CD4-positive, alpha-beta T cell treated with Interleukin-17A for 1 hour (primary cell): ENCODE measurements at regions not wholly inside any gene's neighbourhood (a gene's known extent, or its start where the extent isn't known, plus 50 kb on each side); places are given as distances from the start of the nearest gene placed in this dataset.
"Not testable (repeated sequence)": the region's sequence is repeated elsewhere in the genome, so short reads cannot be mapped to it uniquely, and the experiment has no call there.

Experiments used
- DNase-seq: peaks from one replicate; pipeline ENCODE4 v3.0.0-alpha.2; 2020

DNA sequence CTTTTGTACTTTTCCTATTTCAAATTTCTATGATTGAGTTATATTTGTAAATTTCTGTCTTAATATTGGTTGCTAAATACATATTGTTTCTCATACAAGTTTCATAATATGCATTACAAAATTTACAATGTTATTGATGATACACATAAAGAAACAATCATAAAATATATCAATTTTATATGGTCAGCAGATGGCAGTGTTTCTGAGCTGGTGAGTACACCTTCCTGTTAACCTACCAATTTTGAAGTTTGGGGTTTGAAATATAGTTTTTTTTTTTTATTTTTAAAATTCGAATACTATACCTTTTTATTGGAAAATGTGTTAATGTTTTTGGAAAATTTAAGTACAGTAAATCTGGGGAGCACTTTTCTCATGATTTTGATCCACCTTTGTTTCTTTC, 1953.1 kb upstream of the ADGRL3 start:
- no peak for DNase-seq

DNA sequence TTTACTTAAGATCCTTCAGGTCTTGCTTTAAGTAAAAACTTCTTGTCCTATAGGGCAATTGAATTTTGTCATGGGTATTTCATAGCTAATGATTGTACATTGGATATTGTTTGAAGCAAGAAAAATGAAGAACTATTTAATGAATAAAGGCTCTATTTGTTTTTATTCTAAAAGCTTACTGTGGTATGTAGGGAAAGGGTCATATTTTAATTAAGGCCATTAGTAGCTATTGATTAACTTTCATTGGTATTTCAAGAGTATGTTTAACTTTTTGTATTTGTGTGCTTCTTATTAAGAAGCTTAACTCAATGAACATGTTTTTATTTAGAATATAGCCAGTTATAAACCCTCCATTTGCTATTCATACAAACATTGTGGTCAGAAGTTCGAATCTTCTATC, 1951.8 kb upstream of the ADGRL3 start:
- no peak for DNase-seq

DNA sequence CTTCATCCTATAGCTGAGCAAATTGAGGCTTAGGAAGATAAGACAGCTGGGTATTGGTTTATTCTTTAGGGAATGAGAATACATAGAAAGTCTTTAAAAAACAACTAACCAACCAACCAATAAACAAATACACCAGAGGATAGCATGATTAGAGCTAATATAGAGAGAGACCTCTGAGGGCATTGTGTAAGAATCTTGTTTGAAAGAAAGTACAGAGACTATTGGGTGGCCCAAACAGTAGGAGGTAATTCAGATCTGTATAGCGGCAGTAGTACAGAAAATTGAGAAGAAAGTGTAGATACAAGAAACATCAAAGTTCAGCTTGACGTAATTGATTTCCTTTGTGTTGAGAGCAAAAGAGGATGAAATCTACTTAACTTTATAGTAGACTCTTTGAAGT, 1951.0 kb upstream of the ADGRL3 start:
- no peak for DNase-seq

DNA sequence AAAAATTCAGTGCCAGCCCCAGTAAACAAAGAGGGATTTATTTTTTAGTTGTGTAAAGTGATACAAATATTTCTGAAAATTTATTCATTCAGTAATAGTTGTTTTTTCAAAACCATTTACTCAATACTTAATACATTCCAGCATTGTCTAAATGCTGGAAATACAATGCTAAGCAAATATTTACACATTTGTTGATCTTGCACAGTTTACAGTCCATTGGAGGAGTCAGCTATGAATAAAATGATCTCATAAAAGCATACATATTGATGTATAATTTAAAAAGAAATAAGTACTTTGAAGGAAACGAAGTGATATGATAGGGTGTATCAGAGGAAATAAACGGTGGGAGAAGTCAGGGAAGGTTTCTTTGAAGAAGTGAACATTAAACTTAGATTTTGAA, 1942.1 kb upstream of the ADGRL3 start:
- no peak for DNase-seq

DNA sequence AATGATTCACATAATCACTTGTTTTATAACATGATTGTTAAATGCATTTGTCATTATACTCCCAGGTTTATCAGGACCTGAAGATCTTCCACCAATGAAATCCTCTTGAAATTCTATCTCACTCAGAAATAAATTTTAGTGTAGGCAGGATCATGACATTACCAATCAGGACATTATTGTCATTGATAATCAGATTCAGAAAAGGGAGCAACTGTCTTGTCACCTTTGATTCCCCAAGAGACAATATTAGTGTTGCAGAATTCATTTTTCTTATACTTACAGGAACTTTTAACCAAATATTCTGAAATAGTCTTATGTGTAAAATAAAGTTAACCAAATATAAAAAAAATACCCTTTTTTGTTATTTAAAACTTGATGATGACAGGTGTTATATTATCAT, 1892.5 kb upstream of the ADGRL3 start:
- DNase-seq: no peak

DNA sequence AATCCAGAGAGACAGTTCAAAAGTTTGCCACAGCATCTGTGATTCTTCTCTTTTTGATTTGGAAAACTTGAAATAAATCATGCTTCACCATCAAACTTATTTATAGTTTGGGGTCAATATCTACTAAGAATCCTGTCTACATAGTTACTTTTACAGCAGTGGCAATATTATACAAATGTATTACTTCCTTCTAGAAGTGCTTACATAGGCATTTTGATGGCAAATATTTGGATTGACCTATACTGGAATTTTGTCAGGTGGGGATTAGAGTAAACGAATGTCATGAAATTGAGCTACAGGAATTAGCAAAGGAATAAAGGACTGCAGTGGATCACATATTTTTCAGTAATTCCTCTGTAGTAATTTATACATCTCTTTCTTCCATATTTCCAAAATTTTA, 1885.5 kb upstream of the ADGRL3 start:
- DNase-seq: no peak

DNA sequence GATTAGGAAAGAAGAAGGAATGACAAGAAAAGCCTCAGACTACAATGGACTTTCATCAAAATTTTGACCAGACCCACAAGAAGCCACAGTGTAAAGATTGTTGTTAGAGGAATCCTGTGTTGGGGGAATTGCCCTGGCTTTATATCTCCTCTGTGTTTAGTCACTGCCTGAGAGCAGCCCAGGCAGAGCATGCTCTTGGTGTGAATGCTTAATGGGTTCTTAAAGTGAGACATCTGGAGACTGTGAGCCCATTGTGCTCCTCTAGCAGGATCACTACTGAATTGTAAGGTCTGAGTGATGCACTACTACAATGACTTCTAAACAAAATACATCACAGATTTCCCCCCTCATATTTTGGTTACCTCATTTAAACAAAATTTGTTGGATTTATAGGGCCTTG, 1860.5 kb upstream of the ADGRL3 start:
- no peak for DNase-seq

DNA sequence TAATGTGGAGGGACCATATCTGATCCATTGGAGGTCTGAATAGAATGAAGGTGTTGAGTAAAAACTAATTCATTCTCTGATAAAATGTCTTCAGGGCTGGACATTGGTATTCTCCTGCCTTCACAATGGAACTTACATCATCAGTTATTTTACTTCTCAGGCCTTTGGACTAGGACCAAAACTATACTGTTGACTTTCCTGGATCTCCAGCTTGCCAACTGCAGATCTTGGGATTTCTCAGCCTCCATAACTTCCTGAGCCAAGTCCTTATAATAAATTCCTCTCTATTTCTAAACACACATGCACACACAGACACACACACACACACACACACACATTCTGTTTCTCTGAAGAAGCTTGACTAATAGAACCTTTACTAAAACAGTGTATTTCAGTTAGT, 1858.6 kb upstream of the ADGRL3 start:
- DNase-seq: no peak

DNA sequence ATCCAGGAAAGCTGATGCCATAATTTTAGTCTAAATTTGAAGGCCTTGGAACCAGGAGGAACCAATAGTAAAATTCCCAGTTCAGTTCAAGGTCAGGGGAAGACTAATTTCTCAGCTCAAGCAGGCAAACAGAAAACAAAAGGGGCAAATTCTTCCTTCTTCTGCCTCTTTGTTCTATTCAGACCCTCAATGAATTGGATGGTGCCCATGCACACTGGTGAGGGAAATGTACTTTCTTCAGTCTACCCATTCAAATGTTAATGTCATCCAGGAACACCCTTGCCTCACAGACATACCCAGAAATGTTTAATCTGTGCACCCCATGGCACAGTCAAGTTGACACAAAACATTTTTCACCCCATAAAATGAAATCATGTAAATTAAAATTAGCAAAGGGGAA, 1851.2 kb upstream of the ADGRL3 start:
- no peak for DNase-seq

DNA sequence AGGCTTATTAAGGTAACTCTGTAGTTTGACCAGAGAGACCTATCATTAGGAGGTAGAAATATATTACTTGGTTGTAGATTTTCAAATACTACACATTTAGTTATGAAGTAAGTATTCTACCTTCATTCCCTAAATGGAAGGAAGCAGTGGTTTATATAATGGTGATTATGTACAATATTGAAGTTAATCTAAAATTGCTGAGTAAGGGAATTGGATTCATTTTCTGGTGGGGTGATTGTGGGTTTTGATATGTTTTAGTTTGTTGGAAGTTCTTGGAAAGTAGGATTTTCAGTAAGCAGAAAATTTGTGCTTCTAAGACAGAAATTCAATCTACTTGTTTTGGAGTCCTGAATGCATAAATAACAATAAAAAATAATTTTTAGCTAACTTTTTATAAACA, 1830.9 kb upstream of the ADGRL3 start:
- no peak for DNase-seq

DNA sequence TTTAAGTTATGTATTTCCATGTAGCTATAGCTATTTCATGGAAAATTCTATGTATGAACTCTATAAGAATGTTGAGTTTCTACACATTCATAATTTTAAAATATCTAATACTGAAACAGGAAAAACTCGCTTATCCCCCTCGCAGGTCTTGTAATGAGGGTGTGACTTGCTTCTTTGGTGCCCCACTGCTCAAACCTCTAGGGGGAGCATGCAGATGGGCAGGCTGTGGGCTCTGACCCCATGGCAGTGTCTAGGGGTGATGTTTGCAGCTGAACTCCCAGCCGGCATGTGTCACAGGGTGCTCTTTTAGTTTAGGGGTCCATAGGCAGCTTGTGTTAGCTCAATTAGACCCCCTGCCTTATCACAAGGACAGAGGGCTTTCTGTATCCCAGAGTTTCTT, 1825.7 kb upstream of the ADGRL3 start:
- no peak for DNase-seq

DNA sequence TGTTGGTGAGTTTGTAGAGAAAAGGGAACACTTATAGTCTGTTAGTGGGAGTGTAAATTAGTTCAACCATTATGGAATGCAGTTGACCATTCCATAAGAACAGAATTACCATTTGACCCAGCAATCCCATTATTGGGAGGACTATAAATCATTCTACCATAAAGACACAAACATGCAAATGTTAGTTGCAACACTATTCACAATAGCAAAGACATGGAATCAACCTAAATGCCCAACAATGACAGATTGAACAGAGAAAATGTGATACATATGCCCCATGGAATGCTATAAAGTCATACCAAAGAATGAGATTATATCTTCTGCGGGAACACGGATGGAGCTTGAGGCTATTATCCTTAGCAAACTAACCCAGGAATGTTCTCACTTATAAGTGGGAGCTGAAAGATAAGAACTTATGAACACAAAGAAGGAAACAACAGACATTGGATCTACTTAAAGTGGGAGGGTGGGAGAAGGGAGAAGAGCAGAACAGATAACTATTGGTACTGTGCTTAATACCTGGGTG, 1819.2 kb upstream of the ADGRL3 start:
- no peak for DNase-seq

DNA sequence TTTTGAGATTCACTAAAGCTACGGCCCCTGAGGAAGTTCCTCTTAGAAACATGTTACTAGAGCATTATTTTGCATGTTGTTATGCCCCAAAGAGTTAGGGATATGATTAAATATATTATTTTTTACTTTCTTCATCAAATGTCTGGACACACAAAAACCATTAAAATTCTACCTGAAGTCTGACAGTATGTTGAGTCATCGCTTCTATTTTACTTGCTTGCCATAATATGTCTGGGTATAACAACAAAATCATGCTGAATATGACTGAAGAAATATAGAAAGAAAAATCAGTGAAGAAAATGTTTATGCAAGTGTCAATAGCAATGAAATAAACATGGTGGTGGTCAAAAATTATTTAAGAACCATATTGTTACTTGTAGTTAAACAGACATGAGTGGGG, 1818.5 kb upstream of the ADGRL3 start:
- no peak for DNase-seq

DNA sequence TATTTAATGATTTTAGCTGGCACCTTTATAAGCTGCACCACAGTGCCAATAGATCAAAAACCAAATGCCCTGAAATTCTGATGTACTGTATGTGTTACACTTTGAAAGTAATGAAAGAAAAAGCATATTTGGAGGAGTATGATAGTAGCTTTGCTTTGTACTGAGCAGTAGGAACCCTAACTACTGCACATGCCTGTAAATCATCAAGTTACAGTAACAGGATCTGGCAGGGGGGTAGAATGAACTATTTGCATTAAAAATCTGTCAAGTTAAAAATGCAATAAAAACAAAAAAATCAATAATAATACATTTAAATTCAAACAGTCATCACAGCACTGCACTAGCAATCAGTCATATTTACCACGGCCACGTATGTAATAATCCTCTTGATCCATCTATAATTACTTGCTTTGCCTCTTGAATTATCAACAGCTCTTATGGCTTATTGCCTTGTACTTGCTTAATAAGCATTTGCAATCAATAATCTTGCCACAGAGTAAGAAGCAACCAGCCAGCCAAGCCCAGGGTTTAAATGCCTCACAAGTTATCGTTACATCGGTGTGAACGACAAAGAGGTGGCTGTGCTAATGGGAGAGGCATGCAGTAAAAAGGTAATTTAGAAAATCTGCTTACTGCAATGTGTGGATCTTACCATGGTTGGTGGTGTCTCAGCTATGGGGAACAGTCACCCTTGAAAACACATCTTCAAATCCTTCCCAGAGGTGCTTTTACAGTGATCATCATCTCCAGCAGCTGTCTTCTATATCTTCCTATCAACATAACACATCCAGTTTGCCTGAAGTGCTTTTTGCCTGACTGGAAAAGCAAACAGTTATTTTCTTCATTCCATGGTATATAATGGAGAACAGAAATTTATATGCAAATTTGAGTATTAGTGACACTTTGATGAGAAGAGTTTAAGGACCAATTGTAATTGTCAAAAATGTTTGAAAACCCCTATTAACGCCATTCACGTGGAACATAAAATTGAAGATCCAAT, 1812.1 kb upstream of the ADGRL3 start:
- DNase-seq: no peak

DNA sequence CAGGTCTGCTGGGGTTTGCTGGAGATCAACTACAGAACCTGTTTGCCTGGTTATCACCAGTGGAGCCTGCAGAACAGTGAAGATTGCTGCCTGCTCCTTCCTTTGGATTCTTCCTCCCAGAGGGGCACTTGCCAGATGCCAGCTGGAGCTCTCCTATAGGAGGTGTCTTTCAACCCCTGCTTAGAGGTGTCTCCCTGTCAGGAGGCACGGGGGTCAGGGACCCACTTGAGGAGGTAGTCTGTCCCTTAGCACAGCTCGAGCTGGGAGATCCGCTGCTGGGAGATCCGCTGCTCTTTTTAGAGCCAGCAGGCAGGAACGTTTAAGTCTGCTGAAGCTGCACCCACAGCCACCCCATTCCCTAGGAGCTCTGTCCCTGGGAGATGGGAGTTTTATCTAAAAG, 1806.3 kb upstream of the ADGRL3 start:
- DNase-seq: no peak

DNA sequence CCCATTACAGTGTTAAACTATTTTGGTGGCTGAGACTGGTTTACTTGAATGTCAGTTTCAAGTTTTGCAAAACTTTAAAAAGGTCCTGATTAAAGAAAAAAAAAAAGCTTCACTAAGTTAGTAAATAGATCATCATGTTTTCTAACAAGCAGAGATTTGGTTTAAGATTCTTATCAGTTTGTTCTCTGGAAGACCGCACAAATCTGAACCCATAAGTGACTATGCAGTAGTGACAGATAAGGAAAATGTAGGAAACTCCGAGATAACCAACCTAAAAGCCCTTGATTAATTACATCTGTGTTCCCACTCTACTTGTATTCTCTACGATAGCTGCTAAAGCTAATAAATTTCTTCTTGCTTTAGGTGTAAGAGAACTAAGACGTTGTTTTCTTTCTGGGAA, 1799.8 kb upstream of the ADGRL3 start:
- no peak for DNase-seq

DNA sequence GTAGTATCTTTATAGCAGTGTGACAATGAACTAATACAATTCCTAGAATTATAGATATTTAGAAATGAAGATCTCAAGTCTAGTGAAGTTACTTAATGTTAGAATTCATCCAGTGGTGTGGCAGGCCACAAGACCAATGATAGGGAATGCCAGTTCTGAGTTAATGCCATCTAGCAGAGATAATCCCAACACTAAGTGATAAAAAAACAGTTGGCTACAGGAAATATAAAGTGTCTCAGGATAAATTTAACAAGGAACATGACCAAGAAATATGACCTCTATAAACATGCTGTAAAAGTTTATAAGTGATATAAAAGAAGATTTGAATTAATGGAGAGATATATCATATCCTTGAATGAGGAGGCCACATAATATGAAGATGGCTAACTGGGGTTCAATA, 1790.5 kb upstream of the ADGRL3 start:
- no peak for DNase-seq

DNA sequence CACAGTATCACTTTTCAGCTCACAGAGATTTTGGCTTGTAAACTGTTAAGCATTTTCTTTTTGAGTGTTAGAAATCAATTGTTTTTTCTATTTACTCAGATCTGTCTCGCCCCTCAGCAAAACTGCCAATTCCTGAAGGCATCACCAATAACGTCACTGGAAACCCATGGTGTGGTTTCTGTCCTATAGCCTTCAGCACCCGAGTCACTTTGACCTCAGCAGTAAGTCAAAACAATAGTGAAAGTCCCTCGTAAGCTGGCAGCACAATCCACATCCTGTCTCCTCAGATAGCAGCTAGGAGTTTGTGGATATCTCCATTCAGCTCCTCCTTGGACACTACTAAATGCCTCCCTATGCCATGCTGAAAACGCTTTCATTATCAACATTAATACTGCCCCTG, 1787.4 kb upstream of the ADGRL3 start:
- no peak for DNase-seq

DNA sequence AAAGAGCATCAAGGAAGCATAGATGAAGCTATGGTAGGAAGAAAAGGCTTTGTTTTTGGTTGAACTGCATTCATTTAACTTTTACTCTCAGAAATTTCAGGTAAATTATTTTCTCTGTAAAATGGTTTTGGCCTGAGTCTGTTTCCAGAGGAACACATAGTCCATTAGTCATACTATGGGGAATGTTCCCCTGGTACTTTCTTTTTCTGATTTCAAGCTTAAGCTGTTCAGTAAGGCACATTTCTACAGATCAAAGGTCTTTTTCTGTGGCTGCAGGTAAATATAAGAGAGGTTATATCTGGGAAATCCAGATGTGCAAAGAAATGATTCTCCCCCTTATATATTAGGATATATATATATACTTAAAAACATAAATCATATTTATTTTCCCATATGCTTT, 1744.4 kb upstream of the ADGRL3 start:
- no peak for DNase-seq

DNA sequence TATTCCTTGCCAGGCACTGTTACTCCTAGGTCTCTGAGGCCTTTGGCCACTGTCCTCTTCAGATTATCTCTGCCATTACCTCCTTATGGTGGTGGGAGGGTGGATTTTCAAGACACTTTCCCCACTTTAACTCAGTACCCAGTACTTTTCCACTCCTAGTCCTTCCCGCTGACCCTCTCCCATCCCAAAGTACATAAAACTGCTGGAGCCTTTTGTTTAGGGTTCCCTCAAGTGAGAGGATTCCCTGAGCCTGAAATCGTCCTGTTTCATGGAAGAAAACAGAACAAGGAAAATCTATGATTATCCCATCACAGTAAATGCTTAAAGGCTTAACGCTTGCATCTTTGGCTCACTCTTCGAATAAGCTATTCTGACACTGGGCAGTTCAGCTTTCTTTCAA, 1742.5 kb upstream of the ADGRL3 start:
- DNase-seq: no peak

DNA sequence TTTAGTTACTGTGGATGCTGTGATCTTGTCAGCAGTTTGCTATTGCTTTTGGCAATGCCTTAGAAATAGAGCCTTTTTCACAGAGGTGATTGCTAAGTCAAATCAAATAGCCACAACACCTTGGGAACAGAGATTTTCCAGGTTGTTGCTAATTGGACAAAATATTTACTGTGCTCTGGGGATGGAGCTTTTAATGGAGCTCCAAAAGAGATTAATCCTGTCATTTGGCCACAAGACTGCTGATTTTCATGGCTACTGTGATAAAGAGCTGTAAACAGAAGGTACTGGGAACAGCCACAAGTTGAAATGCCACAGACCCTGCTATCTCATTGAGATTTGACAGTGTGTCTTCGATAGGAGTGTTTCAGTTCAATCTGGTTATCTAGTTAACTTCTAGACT, 1715.2 kb upstream of the ADGRL3 start:
- DNase-seq: no peak

DNA sequence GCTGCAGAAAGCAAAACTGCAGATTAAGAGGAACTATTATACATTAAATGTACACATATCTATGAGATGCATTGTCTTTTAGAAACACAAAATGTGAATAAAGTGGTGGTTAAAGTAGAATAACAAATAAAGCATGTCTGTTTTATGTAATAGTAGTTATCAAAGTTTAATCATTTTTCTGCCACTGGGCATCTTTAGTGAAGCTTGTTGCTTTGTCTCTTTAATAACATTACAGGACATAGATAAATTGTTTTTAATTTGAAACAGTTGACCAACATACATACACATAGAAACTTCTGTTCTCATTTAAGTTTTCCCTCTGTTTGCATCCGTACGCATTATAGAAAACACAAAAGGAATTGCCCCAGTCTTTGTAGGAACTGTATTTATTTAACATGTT, 1700.0 kb upstream of the ADGRL3 start:
- no peak for DNase-seq

DNA sequence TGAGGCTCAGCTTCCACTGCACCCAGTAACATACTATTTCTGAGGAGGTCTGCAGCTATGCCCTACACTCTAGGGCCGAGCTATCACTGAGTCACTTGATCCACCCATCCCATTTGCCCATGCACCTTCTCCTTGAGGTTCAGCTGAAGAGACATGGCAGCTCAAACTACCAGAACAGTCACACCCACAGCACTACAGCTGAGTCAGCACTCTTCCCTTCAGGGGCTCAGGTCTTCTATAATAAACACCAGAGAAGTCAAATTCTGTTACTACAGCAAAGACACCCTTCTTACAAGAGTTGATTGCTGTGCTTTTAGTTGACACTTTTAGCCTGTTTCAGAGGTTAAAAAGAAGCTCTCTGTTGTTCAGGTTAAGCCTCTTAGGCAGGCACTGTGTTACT, 1696.4 kb upstream of the ADGRL3 start:
- no peak for DNase-seq

DNA sequence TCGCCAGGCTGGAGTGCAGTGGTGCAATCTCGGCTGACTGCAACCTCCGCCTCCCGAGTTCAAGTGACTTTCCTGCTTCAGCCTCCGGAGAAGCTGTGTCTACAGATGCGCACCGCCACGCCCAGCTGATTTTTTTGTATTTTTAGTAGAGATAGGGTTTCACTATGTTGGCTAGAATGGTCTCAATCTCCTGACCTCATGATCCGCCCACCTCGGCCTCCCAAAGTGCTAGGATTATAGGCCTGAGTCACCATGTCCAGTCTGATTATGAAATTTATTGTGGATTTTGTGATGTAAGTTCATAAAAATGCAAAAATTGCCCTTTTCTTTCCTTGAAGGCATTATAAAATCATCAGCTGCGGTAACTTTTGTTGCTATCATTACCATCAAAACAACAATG, 1688.3 kb upstream of the ADGRL3 start:
- not testable (repeated sequence) for DNase-seq

DNA sequence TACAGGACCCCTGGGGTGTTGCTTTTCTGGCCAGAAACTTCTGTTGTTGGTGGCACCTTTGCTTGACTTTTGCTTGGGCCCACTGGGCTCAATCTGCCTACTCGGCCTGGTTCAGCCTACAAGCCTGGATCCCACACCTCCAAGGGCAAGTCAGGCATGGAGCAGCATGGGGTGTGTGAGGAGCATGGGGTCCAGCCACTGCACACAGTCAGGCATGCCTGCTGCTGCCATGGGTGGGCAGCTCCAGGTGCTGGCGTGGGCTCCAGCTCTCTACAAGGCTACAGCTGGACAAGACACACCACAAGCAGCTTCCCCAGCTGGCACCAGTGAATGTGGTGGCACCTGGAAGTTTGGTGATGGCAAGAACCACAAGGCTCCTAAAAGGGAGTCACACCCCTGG, 1683.1 kb upstream of the ADGRL3 start:
- no peak for DNase-seq
